ENCODE measurements at regions not wholly inside any gene's neighbourhood (a gene's known extent, or its start where the extent isn't known, plus 50 kb on each side); places are given as distances from the start of the nearest gene placed in this dataset.

DNA sequence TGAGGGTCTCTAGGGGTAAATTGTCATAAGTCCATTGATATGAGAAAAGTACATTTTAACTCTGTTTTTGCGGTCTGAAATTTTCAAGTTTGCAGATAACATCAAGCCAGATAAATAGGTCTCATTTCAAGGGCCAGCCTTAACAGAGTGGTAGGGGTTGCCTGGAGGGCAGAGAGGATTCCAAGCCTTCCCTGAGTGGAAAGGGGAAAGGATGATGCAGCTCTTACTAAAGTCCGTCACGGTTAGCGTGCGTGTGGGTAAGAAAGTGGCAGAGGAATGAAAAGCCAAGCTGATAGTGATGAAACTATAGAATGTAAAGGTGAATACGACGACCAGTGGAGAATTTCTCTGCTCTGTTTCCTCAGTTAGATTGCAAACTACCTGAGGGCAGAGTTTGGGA, 71.6 kb downstream of the ADRA2A start:
- no peak for TF ChIP-seq ZNF331 (CRISPR knock-in tag; IDR thresholded peaks at IDR 0.05; ENCODE audit: low read depth)
- TF ChIP-seq, protein P1, sequence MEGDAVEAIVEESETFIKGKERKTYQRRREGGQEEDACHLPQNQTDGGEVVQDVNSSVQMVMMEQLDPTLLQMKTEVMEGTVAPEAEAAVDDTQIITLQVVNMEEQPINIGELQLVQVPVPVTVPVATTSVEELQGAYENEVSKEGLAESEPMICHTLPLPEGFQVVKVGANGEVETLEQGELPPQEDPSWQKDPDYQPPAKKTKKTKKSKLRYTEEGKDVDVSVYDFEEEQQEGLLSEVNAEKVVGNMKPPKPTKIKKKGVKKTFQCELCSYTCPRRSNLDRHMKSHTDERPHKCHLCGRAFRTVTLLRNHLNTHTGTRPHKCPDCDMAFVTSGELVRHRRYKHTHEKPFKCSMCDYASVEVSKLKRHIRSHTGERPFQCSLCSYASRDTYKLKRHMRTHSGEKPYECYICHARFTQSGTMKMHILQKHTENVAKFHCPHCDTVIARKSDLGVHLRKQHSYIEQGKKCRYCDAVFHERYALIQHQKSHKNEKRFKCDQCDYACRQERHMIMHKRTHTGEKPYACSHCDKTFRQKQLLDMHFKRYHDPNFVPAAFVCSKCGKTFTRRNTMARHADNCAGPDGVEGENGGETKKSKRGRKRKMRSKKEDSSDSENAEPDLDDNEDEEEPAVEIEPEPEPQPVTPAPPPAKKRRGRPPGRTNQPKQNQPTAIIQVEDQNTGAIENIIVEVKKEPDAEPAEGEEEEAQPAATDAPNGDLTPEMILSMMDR (conservative IDR thresholded peaks at IDR 0.05; ENCODE audit: low read depth in 2 of 2): no peak
- TF ChIP-seq EZH2phosphoT487 (IDR thresholded peaks at IDR 0.05; ENCODE audit: unreplicated experiment): no peak
